CD4-positive, CD25-positive, alpha-beta regulatory T cell (primary cell): ENCODE measurements at regions not wholly inside any gene's neighbourhood (a gene's known extent, or its start where the extent isn't known, plus 50 kb on each side); places are given as distances from the start of the nearest gene placed in this dataset.
A peak's percentile ranks its signal among the peaks of the same experiment; 100 is the strongest.

Experiments used
- ATAC-seq, 2 donors: fragments of 150-1000 bp; cut with Tn5 transposase; one replicate each; pipeline ENCODE4 v1.10.0; 2021; ENCODE audit warnings: low read depth in 2 of 2, moderate number of reproducible peaks in 2 of 2, moderate library complexity in 1 of 2
- DNase-seq, 3 donors: peaks; one replicate each; pipeline versions ENCODE4 v3.0.0 to v3.0.0-alpha.2; 2012 to 2022; ENCODE audit warnings: mixed read lengths in 1 of 3
- H3K27ac ChIP-seq: one replicate; pipeline ENCODE4 v1.7.0; 2013; ENCODE audit warnings: mild to moderate bottlenecking, low read length; ENCODE audit not compliant: insufficient read depth, poor library complexity, severe bottlenecking
- H3K27me3 ChIP-seq: one replicate; pipeline ENCODE4 v1.7.0; 2013; ENCODE audit warnings: low read length; ENCODE audit not compliant: control insufficient read depth, insufficient read depth
- H3K36me3 ChIP-seq: one replicate; pipeline ENCODE4 v1.7.0; 2013; ENCODE audit warnings: mild to moderate bottlenecking, low read length, moderate library complexity; ENCODE audit not compliant: control insufficient read depth, insufficient read depth
- H3K4me1 ChIP-seq: 2 replicates; pipeline ENCODE4 v1.7.0; 2013; ENCODE audit warnings: mild to moderate bottlenecking, low read length; ENCODE audit not compliant: insufficient read depth, control insufficient read depth, poor library complexity, severe bottlenecking
- H3K4me3 ChIP-seq: one replicate; pipeline ENCODE4 v1.7.0; 2013; ENCODE audit warnings: low read depth, mild to moderate bottlenecking, low read length, moderate library complexity
- H3K9me3 ChIP-seq, 2 experiments: 1 replicate in 1 of 2; 2 replicates in 1 of 2; pipeline ENCODE4 v1.7.0; 2013; ENCODE audit warnings: low read length in 2 of 2, mild to moderate bottlenecking in 1 of 2, moderate library complexity in 1 of 2; ENCODE audit not compliant: control insufficient read depth in 2 of 2
- H3K27ac Mint-ChIP-seq, 3 donors: one replicate each; pipeline ENCODE4 v1.8.0; 2020 to 2022; ENCODE audit warnings: mild to moderate bottlenecking in 3 of 3, mixed read lengths in 3 of 3, moderate library complexity in 2 of 3
- H3K27me3 Mint-ChIP-seq: one replicate; pipeline ENCODE4 v1.8.0; 2022; ENCODE audit warnings: mild to moderate bottlenecking, mixed read lengths
- H3K36me3 Mint-ChIP-seq: one replicate; pipeline ENCODE4 v1.8.0; 2020; ENCODE audit warnings: mixed read lengths
- H3K4me1 Mint-ChIP-seq, 4 donors: one replicate each; pipeline ENCODE4 v1.8.0; 2020 to 2022; ENCODE audit warnings: mixed read lengths in 4 of 4, mild to moderate bottlenecking in 1 of 4
- H3K4me3 Mint-ChIP-seq, 4 donors: one replicate each; pipeline ENCODE4 v1.8.0; 2020 to 2022; ENCODE audit warnings: mild to moderate bottlenecking in 4 of 4, mixed read lengths in 4 of 4, moderate library complexity in 3 of 4
- H3K9me3 Mint-ChIP-seq, 7 donors: one replicate each; pipeline ENCODE4 v1.8.0; 2020 to 2022; ENCODE audit warnings: mixed read lengths in 7 of 7, mild to moderate bottlenecking in 3 of 7, moderate library complexity in 2 of 7

DNA sequence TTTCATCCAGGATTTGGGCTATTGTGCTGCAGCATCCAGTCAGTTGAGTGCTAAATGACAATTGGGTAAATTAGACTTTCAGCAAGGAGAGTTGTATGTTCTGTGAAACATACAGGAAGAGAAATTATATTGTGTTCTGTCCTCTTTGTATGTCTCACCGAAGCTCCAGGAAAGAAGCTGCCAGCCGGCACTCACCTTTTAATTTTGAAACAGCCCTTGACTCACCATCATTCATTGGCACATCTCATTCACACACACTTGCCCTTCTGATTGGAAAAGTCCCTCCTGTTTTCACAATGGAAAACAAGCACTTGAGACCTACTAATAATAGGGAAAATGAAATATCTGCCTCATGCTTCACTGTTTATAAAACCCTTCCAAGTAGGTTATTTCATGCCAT lies 495.6 kb downstream of the RPS24 start:
- no peaks in the 10 kb centered on the region for H3K27me3 ChIP-seq
- DNase-seq, result no peak
- Mint-ChIP-seq H3K27me3 (no peaks in the 10 kb centered on the region), H3K27ac (no peak overlapping the region), H3K9me3 (no peaks in the 10 kb centered on the region), H3K4me3 (no peak overlapping the region), H3K4me1 (peaks cover 0 to 10% (median 6%) of the 10 kb centered on the region in 4 donors), H3K36me3 (no peaks in the 10 kb centered on the region)
- ATAC-seq, result no peak
- no peaks in the 10 kb centered on the region for H3K9me3 ChIP-seq
- H3K27ac ChIP-seq, result no peak overlapping the region
- no peaks in the 10 kb centered on the region for H3K4me1 ChIP-seq
- H3K4me3 ChIP-seq, result no peak overlapping the region
- no peaks in the 10 kb centered on the region for H3K36me3 ChIP-seq

DNA sequence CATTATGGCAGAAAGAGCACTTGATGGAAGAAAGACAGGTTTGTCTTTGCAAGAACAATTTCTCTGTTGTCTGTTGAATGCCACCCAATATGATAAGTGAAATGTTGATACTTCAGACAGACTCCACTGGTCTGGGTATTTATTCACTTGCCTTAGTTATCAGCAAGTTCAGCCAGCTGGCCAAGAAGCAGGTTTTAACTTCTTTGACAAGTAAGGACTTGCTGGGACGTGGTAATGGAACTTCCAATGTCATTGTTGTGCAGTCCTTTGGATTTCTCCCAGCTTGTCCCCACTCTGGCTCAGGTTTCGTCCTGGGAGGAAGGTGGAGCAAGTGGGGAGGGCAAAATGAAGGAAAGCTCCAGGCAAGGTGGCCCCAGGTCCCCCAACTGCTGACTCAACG lies 497.4 kb downstream of the RPS24 start:
- no peak overlapping the region for H3K27ac Mint-ChIP-seq
- peaks cover 0 to 10% (median 6%) of the 10 kb centered on the region in 4 donors for H3K4me1 Mint-ChIP-seq
- Histone ChIP-seq H3K9me3 (no peaks in the 10 kb centered on the region), H3K4me3 (no peak overlapping the region), H3K27me3 (no peaks in the 10 kb centered on the region), H3K4me1 (no peaks in the 10 kb centered on the region), H3K36me3 (no peaks in the 10 kb centered on the region), H3K27ac (no peak overlapping the region)
- no peak for ATAC-seq
- H3K36me3 Mint-ChIP-seq, result no peaks in the 10 kb centered on the region
- DNase-seq, result no peak
- H3K4me3 Mint-ChIP-seq, result no peak overlapping the region
- H3K27me3 Mint-ChIP-seq, result no peaks in the 10 kb centered on the region
- H3K9me3 Mint-ChIP-seq, result no peaks in the 10 kb centered on the region

DNA sequence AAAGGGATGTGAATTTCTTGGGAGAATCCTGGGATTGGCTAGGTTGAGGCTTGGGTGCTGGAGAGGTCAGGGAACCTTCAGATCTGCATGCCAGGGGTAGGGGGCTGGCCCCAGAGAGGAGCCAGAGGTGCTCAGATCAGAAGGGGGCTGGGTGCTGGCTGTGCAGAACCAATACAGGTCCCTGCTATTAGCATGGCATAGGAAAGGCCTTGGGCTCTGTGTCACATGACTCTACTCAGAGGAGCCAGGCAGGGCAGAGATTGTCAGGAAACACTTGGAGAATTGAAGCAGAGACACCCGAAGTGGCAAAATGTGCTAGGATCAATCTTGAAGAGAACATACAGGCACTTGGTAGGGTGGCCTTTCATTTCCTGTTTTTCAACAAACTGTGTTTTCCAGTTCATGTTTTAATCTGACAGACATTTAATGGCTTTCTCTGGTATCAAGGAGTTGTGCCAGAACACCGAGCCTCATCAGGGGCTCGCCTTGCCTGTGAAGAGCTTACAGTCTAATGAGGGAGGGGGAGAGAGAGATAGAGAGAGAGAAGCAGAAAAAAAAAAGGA lies 498.9 kb downstream of the RPS24 start:
- no peak for ATAC-seq
- H3K27ac Mint-ChIP-seq, result peak overlapping the region in 1 of 3 donors; percentile 65

DNA sequence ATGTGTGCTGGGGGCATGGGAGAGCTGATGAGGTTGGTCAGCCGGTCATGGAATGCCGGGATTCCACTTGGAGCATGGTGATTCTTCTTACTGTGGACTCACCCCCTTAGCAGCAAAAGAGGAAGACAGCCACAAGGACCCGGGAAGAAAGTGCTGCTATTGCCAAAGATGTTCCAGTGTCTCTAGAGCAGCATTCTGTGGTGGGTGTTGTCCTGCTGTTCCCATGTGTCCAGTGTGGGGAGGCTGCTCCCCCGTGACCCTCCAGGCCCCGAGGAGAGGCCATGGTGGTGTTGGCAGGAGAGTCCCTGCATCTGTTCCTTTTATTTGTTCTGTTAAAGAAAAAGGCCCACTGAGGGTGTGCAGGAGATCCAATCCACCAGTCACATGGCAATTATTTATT lies 499.4 kb downstream of the RPS24 start:
- Histone ChIP-seq H3K27ac (no peak overlapping the region), H3K36me3 (no peaks in the 10 kb centered on the region), H3K4me1 (no peaks in the 10 kb centered on the region), H3K27me3 (no peaks in the 10 kb centered on the region), H3K9me3 (no peaks in the 10 kb centered on the region), H3K4me3 (no peak overlapping the region)
- Mint-ChIP-seq H3K4me3 (no peak overlapping the region), H3K9me3 (no peaks in the 10 kb centered on the region), H3K27ac (no peak overlapping the region), H3K36me3 (no peaks in the 10 kb centered on the region), H3K27me3 (peaks cover 8% of the 10 kb centered on the region), H3K4me1 (peaks cover 0 to 10% (median 6%) of the 10 kb centered on the region in 4 donors)
- DNase-seq (no peak), ATAC-seq (no peak)

More for the DNA sequence above, 498.9 kb downstream of the RPS24 start:
- H3K4me3 ChIP-seq, result no peak overlapping the region
- no peaks in the 10 kb centered on the region for H3K9me3 ChIP-seq
- no peak for DNase-seq
- peaks cover 0 to 10% (median 6%) of the 10 kb centered on the region in 4 donors for H3K4me1 Mint-ChIP-seq
- no peaks in the 10 kb centered on the region for H3K9me3 Mint-ChIP-seq
- no peaks in the 10 kb centered on the region for H3K4me1 ChIP-seq
- H3K36me3 Mint-ChIP-seq, result no peaks in the 10 kb centered on the region
- H3K27me3 Mint-ChIP-seq, result peaks cover 8% of the 10 kb centered on the region
- no peak overlapping the region for H3K4me3 Mint-ChIP-seq
- no peaks in the 10 kb centered on the region for H3K27me3 ChIP-seq
- no peak overlapping the region for H3K27ac ChIP-seq
- H3K36me3 ChIP-seq, result no peaks in the 10 kb centered on the region

DNA sequence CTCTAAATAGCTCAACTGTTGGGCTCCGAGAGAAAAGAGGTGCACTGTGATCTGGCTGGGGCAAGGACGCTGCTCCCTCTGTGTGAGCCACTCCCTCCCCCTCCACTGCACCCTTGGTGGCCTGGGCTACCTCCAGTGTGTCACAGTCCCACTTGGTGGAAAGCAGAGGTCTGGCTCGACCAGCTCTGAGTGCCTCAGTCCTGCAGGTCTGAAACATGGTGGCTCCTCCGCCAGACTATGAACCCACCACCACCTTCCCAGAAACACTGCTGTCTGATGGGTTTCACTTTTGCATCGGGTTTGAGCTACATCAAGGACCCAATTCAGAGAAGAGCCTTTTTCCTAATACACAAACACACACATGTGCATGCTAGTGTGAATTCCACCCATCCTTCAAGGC lies 500.1 kb downstream of the RPS24 start:
- no peak for DNase-seq
- no peaks in the 10 kb centered on the region for H3K9me3 Mint-ChIP-seq

DNA sequence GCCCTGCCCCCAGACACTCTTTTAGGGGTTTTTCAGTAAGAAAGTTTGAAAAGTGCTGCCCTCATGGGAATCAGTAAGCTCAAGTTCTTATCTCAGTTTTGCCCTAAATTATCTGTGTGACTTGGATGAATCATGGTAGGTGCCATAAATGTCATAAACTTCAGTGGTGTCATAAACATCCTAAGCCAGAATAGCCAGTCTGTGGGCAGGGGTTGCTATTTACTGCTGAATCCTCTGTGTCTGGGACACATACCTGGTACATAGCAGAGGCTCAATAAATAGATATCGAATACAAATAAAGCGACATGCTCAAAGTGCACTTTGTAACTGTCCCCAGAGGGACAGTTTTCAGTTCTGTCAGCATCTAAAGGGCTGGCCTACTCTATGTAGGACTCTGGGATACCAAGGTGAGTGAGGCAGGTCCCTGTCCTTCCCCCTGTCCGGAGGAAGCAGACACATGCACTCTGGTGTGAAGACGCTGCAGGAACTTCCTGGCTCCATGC lies 502.1 kb downstream of the RPS24 start:
- no peak for ATAC-seq
- Mint-ChIP-seq H3K4me3 (no peak overlapping the region), H3K27ac (no peak overlapping the region), H3K36me3 (no peaks in the 10 kb centered on the region), H3K27me3 (peaks cover 8% of the 10 kb centered on the region), H3K9me3 (no peaks in the 10 kb centered on the region), H3K4me1 (peaks cover 0 to 10% (median 6%) of the 10 kb centered on the region in 4 donors)
- no peaks in the 10 kb centered on the region for H3K4me1 ChIP-seq
- DNase-seq, result no peak
- H3K27ac ChIP-seq, result no peak overlapping the region
- H3K36me3 ChIP-seq, result no peaks in the 10 kb centered on the region
- no peaks in the 10 kb centered on the region for H3K27me3 ChIP-seq
- no peaks in the 10 kb centered on the region for H3K9me3 ChIP-seq
- no peak overlapping the region for H3K4me3 ChIP-seq

More for the DNA sequence above, 500.1 kb downstream of the RPS24 start:
- Histone ChIP-seq H3K4me3 (no peak overlapping the region), H3K36me3 (no peaks in the 10 kb centered on the region), H3K27ac (no peak overlapping the region), H3K9me3 (no peaks in the 10 kb centered on the region), H3K4me1 (no peaks in the 10 kb centered on the region), H3K27me3 (no peaks in the 10 kb centered on the region)
- Mint-ChIP-seq H3K4me3 (no peak overlapping the region), H3K27me3 (peaks cover 8% of the 10 kb centered on the region), H3K36me3 (no peaks in the 10 kb centered on the region), H3K4me1 (peaks cover 0 to 10% (median 6%) of the 10 kb centered on the region in 4 donors), H3K27ac (no peak overlapping the region)
- ATAC-seq, result no peak

DNA sequence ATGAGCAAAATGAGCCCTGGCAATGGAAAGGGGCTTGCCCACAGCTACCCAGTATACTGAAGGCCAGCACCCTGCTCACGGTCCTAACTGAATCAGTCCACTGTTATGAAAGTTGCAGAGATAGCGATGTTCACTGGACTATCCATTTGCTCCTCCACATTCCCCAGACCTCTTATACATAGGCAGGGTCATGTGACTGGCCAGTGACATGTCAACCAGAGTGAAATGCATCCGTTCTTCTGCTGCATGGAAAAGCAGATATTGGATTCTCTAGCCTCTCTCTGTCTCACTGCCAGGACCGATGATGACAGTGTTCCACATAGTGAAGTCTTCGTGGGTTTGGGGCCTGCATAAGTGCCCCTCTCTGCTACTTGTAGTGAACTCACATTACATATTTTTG lies 503.4 kb downstream of the RPS24 start:
- Histone ChIP-seq H3K27ac (no peak overlapping the region), H3K4me1 (no peaks in the 10 kb centered on the region), H3K9me3 (no peaks in the 10 kb centered on the region), H3K36me3 (no peaks in the 10 kb centered on the region), H3K4me3 (no peak overlapping the region), H3K27me3 (no peaks in the 10 kb centered on the region)
- H3K4me1 Mint-ChIP-seq, result peaks cover 0 to 16% (median 8%) of the 10 kb centered on the region in 4 donors
- no peaks in the 10 kb centered on the region for H3K9me3 Mint-ChIP-seq
- no peak overlapping the region for H3K4me3 Mint-ChIP-seq
- H3K36me3 Mint-ChIP-seq, result no peaks in the 10 kb centered on the region
- ATAC-seq (no peak), DNase-seq (no peak)
- no peak overlapping the region for H3K27ac Mint-ChIP-seq
- peaks cover 8% of the 10 kb centered on the region for H3K27me3 Mint-ChIP-seq

DNA sequence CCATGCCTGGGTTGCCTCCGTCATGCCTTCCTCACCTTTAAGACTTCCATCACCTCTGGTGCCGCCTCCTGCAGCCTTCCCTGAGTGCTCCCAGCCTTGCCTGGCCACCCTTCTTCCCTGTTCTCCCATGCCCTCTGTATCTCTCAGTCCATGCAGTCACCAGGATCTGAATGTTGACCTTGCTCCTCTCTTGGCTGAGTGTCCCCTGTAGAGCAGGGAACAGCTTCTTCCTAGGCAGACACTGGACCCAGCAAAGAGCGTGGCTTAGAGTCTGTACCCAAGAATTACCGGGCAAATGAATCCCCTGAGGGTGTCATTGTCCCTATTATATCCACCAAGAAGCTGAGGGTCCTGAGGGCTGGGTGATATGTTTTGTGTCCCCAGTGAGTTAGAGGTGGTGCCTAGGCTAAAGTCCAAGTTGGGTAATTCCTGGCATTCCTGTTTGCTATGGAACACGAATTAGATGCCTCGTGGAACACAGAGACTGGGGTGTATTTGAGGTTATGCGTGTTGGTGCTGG lies 505.6 kb downstream of the RPS24 start:
- Histone ChIP-seq H3K4me1 (no peaks in the 10 kb centered on the region), H3K36me3 (no peaks in the 10 kb centered on the region), H3K27me3 (no peaks in the 10 kb centered on the region), H3K9me3 (no peaks in the 10 kb centered on the region), H3K27ac (no peak overlapping the region), H3K4me3 (no peak overlapping the region)
- Mint-ChIP-seq H3K27me3 (peaks cover 8% of the 10 kb centered on the region), H3K36me3 (no peaks in the 10 kb centered on the region), H3K27ac (no peak overlapping the region), H3K4me1 (peaks cover 0 to 15% (median 6%) of the 10 kb centered on the region in 4 donors), H3K4me3 (no peak overlapping the region), H3K9me3 (no peaks in the 10 kb centered on the region)
- ATAC-seq, result no peak
- no peak for DNase-seq
